Lower leg skin (tissue), 3 donors: ENCODE measurements at regions not wholly inside any gene's neighbourhood (a gene's known extent, or its start where the extent isn't known, plus 50 kb on each side); places are given as distances from the start of the nearest gene placed in this dataset.
"Not testable (repeated sequence)": the region's sequence is repeated elsewhere in the genome, so short reads cannot be mapped to it uniquely, and the experiment has no call there.

Experiments used
- POLR2A ChIP-seq, 2 donors: fragments of 450-650 bp; IDR thresholded peaks; one replicate each; pipeline ENCODE4 v1.6.1; 2016 to 2017; ENCODE audit warnings: antibody characterized with exemption in 2 of 2, mild to moderate bottlenecking in 1 of 2, moderate library complexity in 1 of 2
- TF ChIP-seq, protein P1 (sequence below), 3 donors: fragments of 450-650 bp; IDR thresholded peaks; one replicate each; pipeline ENCODE4 v1.5.1; 2016; ENCODE audit warnings: antibody characterized with exemption in 3 of 3, mild to moderate bottlenecking in 3 of 3, moderate library complexity in 2 of 3

DNA sequence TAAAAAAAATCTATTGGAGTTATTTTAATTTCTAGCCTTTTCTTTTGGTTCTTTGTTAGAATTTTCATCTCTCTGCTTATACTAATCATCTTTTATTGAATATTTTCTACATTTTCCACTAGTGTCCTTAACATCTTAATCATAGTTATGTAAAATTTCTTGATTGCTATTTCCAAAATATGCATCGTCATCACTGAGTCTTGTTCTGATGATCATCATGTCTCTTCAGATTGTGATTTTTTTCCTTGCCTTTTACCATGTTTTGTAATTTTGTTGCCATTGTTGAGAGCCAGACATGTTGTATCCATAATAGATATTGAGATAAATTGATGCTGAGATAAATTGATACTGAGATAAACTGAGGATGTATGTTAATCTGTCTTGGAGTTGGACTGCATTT lies 919.1 kb upstream of the FOXG1 start:
- not testable (repeated sequence) for TF ChIP-seq POLR2A (IDR thresholded peaks at IDR 0.05)
- TF ChIP-seq, protein P1, sequence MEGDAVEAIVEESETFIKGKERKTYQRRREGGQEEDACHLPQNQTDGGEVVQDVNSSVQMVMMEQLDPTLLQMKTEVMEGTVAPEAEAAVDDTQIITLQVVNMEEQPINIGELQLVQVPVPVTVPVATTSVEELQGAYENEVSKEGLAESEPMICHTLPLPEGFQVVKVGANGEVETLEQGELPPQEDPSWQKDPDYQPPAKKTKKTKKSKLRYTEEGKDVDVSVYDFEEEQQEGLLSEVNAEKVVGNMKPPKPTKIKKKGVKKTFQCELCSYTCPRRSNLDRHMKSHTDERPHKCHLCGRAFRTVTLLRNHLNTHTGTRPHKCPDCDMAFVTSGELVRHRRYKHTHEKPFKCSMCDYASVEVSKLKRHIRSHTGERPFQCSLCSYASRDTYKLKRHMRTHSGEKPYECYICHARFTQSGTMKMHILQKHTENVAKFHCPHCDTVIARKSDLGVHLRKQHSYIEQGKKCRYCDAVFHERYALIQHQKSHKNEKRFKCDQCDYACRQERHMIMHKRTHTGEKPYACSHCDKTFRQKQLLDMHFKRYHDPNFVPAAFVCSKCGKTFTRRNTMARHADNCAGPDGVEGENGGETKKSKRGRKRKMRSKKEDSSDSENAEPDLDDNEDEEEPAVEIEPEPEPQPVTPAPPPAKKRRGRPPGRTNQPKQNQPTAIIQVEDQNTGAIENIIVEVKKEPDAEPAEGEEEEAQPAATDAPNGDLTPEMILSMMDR (IDR thresholded peaks at IDR 0.05) = not testable (repeated sequence)
